ENCODE measurements at regions not wholly inside any gene's neighbourhood (a gene's known extent, or its start where the extent isn't known, plus 50 kb on each side); places are given as distances from the start of the nearest gene placed in this dataset.

GRCh38 chr13:88085036-88085435 is 413.9 kb downstream of the SLITRK5 start:
- no peak for DNase-seq (ENCODE audit: low read depth)

- DNase-seq (ENCODE audit: low read depth), result peak; percentile 14
Measured at GRCh38 chr13:88086577-88086976, 415.4 kb downstream of the SLITRK5 start.

- DNase-seq (ENCODE audit: low read depth), result no peak
Measured at GRCh38 chr13:88097541-88097940, 426.4 kb downstream of the SLITRK5 start.

- DNase-seq (ENCODE audit: low read depth), result no peak
Measured at GRCh38 chr13:88103824-88104223, 432.7 kb downstream of the SLITRK5 start.

GRCh38 chr13:88104576-88104975 is 433.4 kb downstream of the SLITRK5 start:
- DNase-seq (ENCODE audit: low read depth), result no peak

- no peak for DNase-seq (ENCODE audit: low read depth)
Measured at GRCh38 chr13:88107570-88107969, 436.4 kb downstream of the SLITRK5 start.

- DNase-seq (ENCODE audit: low read depth), result no peak
Measured at GRCh38 chr13:88112526-88112925, 441.4 kb downstream of the SLITRK5 start.

GRCh38 chr13:88115976-88116375 is 444.8 kb downstream of the SLITRK5 start:
- no peak for DNase-seq (ENCODE audit: low read depth)

GRCh38 chr13:88118952-88119351 is 447.8 kb downstream of the SLITRK5 start:
- DNase-seq (ENCODE audit: low read depth), result no peak

GRCh38 chr13:88124142-88124541 is 453.0 kb downstream of the SLITRK5 start:
- DNase-seq (ENCODE audit: low read depth), result no peak

- DNase-seq (ENCODE audit: low read depth), result no peak
Measured at GRCh38 chr13:88125055-88125454, 453.9 kb downstream of the SLITRK5 start.

GRCh38 chr13:88136098-88136790 is 465.1 kb downstream of the SLITRK5 start:
- DNase-seq (ENCODE audit: low read depth), result no peak

GRCh38 chr13:88142653-88143052 is 471.5 kb downstream of the SLITRK5 start:
- no peak for DNase-seq (ENCODE audit: low read depth)

GRCh38 chr13:88144580-88144979 is 473.4 kb downstream of the SLITRK5 start:
- DNase-seq (ENCODE audit: low read depth), result no peak

- DNase-seq (ENCODE audit: low read depth), result no peak
Measured at GRCh38 chr13:88153353-88153752, 482.2 kb downstream of the SLITRK5 start.

GRCh38 chr13:88154001-88154400 is 482.8 kb downstream of the SLITRK5 start:
- DNase-seq (ENCODE audit: low read depth), result no peak

- DNase-seq (ENCODE audit: low read depth), result no peak
Measured at GRCh38 chr13:88162076-88162702, 491.0 kb downstream of the SLITRK5 start.

GRCh38 chr13:88176231-88176630 is 505.1 kb downstream of the SLITRK5 start:
- DNase-seq (ENCODE audit: low read depth), result no peak

GRCh38 chr13:88183440-88183839 is 512.3 kb downstream of the SLITRK5 start:
- no peak for DNase-seq (ENCODE audit: low read depth)

GRCh38 chr13:88188986-88189385 is 517.8 kb downstream of the SLITRK5 start:
- DNase-seq (ENCODE audit: low read depth), result no peak

GRCh38 chr13:88189728-88190127 is 518.6 kb downstream of the SLITRK5 start:
- DNase-seq (ENCODE audit: low read depth), result no peak

- DNase-seq (ENCODE audit: low read depth), result no peak
Measured at GRCh38 chr13:88196106-88196505, 524.9 kb downstream of the SLITRK5 start.

- DNase-seq (ENCODE audit: low read depth), result no peak
Measured at GRCh38 chr13:88217372-88217771, 546.2 kb downstream of the SLITRK5 start.

- no peak for DNase-seq (ENCODE audit: low read depth)
Measured at GRCh38 chr13:88217883-88218282, 546.7 kb downstream of the SLITRK5 start.

Data from HS-5 (cell line).